Endothelial cell of umbilical vein (primary cell): ENCODE measurements at regions not wholly inside any gene's neighbourhood (a gene's known extent, or its start where the extent isn't known, plus 50 kb on each side); places are given as distances from the start of the nearest gene placed in this dataset.

Source experiments
- CTCF ChIP-seq, 2 donors: IDR thresholded peaks; 1 replicate in 1 of 2; 2 replicates in 1 of 2; pipeline ENCODE4 v1.5.1; 2011; ENCODE audit warnings: low read length in 2 of 2, mild to moderate bottlenecking in 2 of 2, moderate library complexity in 2 of 2, control low read depth in 1 of 2, inconsistent platforms in 1 of 2, low read depth in 1 of 2; ENCODE audit not compliant: insufficient read depth in 1 of 2; ENCODE audit errors: extremely low read depth in 1 of 2
- EZH2 ChIP-seq: IDR thresholded peaks from 2 replicates; pipeline ENCODE4 v1.6.1; 2012; ENCODE audit warnings: borderline replicate concordance, low read depth, mild to moderate bottlenecking, moderate library complexity, low read length, inconsistent platforms; ENCODE audit not compliant: severe bottlenecking
- JUN ChIP-seq: IDR thresholded peaks from 2 replicates; pipeline ENCODE4 v1.6.1; 2011; ENCODE audit warnings: borderline replicate concordance, low read depth; ENCODE audit not compliant: insufficient read length, insufficient read depth
- MYC ChIP-seq: IDR thresholded peaks from one replicate; pipeline ENCODE4 v1.6.1; 2011; ENCODE audit warnings: mild to moderate bottlenecking, low read depth, low read length
- POLR2A ChIP-seq: IDR thresholded peaks from 2 replicates; pipeline ENCODE4 v1.6.1; 2012; ENCODE audit warnings: low read depth, mild to moderate bottlenecking, control low read depth, low read length
- POLR2AphosphoS5 ChIP-seq: IDR thresholded peaks from 2 replicates; pipeline ENCODE4 v1.6.1; 2012; ENCODE audit warnings: low read depth, mild to moderate bottlenecking, control low read depth, low read length, moderate library complexity; ENCODE audit not compliant: insufficient read depth
- TF ChIP-seq, protein P1 (sequence below): IDR thresholded peaks from 2 replicates; pipeline ENCODE4 v1.6.1; 2011; ENCODE audit not compliant: insufficient read depth, insufficient read length

DNA sequence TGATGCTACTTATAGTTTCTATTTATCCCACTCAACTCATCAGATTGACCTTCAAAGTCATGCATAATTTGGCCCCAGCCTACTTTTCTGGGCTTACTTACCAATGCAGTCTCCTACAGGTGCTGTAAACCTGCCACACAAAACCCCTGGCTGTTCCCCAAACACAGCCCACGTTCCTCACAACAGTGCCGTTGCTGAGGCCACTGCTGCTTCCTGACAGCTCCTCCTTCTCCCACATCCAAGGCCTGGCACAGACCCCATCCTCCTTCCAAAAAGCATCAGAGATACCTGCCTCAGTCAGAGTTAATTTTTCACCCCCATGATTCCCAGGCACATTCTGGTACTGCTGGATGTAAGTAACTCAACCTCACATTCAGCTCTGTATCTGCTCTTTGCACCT is 68.1 kb upstream of the SIMC1 start:
- TF ChIP-seq CTCF (IDR thresholded peaks at IDR 0.05; ENCODE audit: extremely low read depth in 1 of 2, insufficient read depth in 1 of 2, low read depth in 1 of 2, low read length in 2 of 2) (no peak), POLR2A (no peak), POLR2AphosphoS5 (no peak), JUN (no peak), EZH2 (no peak), MYC (no peak)
- TF ChIP-seq, protein P1, sequence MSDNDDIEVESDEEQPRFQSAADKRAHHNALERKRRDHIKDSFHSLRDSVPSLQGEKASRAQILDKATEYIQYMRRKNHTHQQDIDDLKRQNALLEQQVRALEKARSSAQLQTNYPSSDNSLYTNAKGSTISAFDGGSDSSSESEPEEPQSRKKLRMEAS = no peak
